Brain microvascular endothelial cell (primary cell): ENCODE measurements at regions not wholly inside any gene's neighbourhood (a gene's known extent, or its start where the extent isn't known, plus 50 kb on each side); places are given as distances from the start of the nearest gene placed in this dataset.

Experiments used
- DNase-seq: peaks from one replicate; pipeline ENCODE4 v3.0.0-alpha.2; 2020
- H3K27ac ChIP-seq: fragments of 250-450 bp; sonication (Bioruptor Pico); 2 replicates; pipeline ENCODE4 v1.5.1; 2020; ENCODE audit warnings: mild to moderate bottlenecking, moderate library complexity
- H3K27me3 ChIP-seq: fragments of 250-450 bp; sonication (Bioruptor Pico); replicated peaks from 2 replicates; pipeline ENCODE4 v1.5.1; 2020; ENCODE audit warnings: mild to moderate bottlenecking
- H3K36me3 ChIP-seq: fragments of 250-450 bp; sonication (Bioruptor Pico); replicated peaks from 2 replicates; pipeline ENCODE4 v1.5.1; 2020; ENCODE audit warnings: mild to moderate bottlenecking
- H3K4me3 ChIP-seq: 2 replicates; pipeline ENCODE4 v1.5.1; 2011; ENCODE audit warnings: low read depth, mild to moderate bottlenecking, control low read depth, low read length, moderate library complexity
- CTCF ChIP-seq: IDR thresholded peaks from 2 replicates; pipeline ENCODE4 v1.5.1; 2011; ENCODE audit warnings: low read depth, mild to moderate bottlenecking, moderate library complexity, low read length, control low read depth, inconsistent platforms; ENCODE audit errors: missing control alignments
- in situ Hi-C: cut with HindIII; loops from 2 replicates; pipeline ENCODE4 v1.10.0; 2017; ENCODE audit warnings: low sequenced_read_pairs, low pct_ligation_motif_present

- H3K36me3 ChIP-seq: no peaks in the 10 kb centered on the region
- DNase-seq: no peak
- no peak overlapping the region for H3K4me3 ChIP-seq
- in situ Hi-C loops: no loop called here
- no peak overlapping the region for H3K27ac ChIP-seq
- no peak for TF ChIP-seq CTCF
- peaks cover 3% of the 10 kb centered on the region for H3K27me3 ChIP-seq
Observed at GRCh38 chr20:57847104-57847503, 137.3 kb upstream of the PMEPA1 start.

GRCh38 chr20:57844626-57845596 is 135.1 kb upstream of the PMEPA1 start:
- no peaks in the 10 kb centered on the region for H3K36me3 ChIP-seq
- in situ Hi-C loops: no loop called here
- peaks cover 3% of the 10 kb centered on the region for H3K27me3 ChIP-seq
- H3K4me3 ChIP-seq: no peak overlapping the region
- DNase-seq: no peak
- no peak for TF ChIP-seq CTCF
- no peak overlapping the region for H3K27ac ChIP-seq

GRCh38 chr20:57843941-57844625 is 134.3 kb upstream of the PMEPA1 start:
- Histone ChIP-seq H3K27ac (no peak overlapping the region), H3K4me3 (no peak overlapping the region), H3K36me3 (no peaks in the 10 kb centered on the region), H3K27me3 (peaks cover 5% of the 10 kb centered on the region)
- no peak for TF ChIP-seq CTCF
- in situ Hi-C loops: no loop called here
- DNase-seq: no peak

- Histone ChIP-seq H3K27ac (no peak overlapping the region), H3K4me3 (no peak overlapping the region), H3K27me3 (peaks cover 4% of the 10 kb centered on the region), H3K36me3 (no peaks in the 10 kb centered on the region)
- DNase-seq: no peak
- TF ChIP-seq CTCF: no peak
- in situ Hi-C loops: no loop called here
Observed at GRCh38 chr20:57842720-57843119, 132.9 kb upstream of the PMEPA1 start.

GRCh38 chr20:57841297-57841866 is 131.6 kb upstream of the PMEPA1 start:
- H3K36me3 ChIP-seq: no peaks in the 10 kb centered on the region
- H3K27ac ChIP-seq: no peak overlapping the region
- no peak for DNase-seq
- no peak overlapping the region for H3K4me3 ChIP-seq
- in situ Hi-C loops: no loop called here
- peaks cover 5% of the 10 kb centered on the region for H3K27me3 ChIP-seq
- TF ChIP-seq CTCF: no peak
